HG02610 (cell line): ENCODE measurements at regions not wholly inside any gene's neighbourhood (a gene's known extent, or its start where the extent isn't known, plus 50 kb on each side); places are given as distances from the start of the nearest gene placed in this dataset.

Experiments
- ATAC-seq: cut with Tn5 transposase; IDR thresholded peaks from one replicate; pipeline ENCODE4 v1.9.1; 2021; ENCODE audit warnings: mild to moderate bottlenecking, moderate library complexity; ENCODE audit not compliant: unreplicated experiment

- no peak for ATAC-seq
Measured at GRCh38 chr6:24051942-24052589, 73.9 kb upstream of the NRSN1 start.

GRCh38 chr6:24052590-24052961 is 73.4 kb upstream of the NRSN1 start:
- ATAC-seq, result no peak

GRCh38 chr6:24053057-24053456 is 73.0 kb upstream of the NRSN1 start:
- no peak for ATAC-seq

- no peak for ATAC-seq
Measured at GRCh38 chr6:24054388-24054787, 71.6 kb upstream of the NRSN1 start.

GRCh38 chr6:24056567-24056966 is 69.4 kb upstream of the NRSN1 start:
- no peak for ATAC-seq

- ATAC-seq, result no peak
Measured at GRCh38 chr6:24057030-24057429, 69.0 kb upstream of the NRSN1 start.

GRCh38 chr6:24060982-24061754 is 64.8 kb upstream of the NRSN1 start:
- peak; percentile 99 for ATAC-seq

- no peak for ATAC-seq
Measured at GRCh38 chr6:24064106-24064505, 61.9 kb upstream of the NRSN1 start.

- ATAC-seq, result no peak
Measured at GRCh38 chr6:24064832-24065231, 61.2 kb upstream of the NRSN1 start.

- no peak for ATAC-seq
Measured at GRCh38 chr6:24069526-24069925, 56.5 kb upstream of the NRSN1 start.

- ATAC-seq, result peak; percentile 53
Measured at GRCh38 chr6:24072038-24072746, 53.8 kb upstream of the NRSN1 start.

GRCh38 chr6:24076011-24076410 is 50.0 kb upstream of the NRSN1 start:
- ATAC-seq, result no peak
